ENCODE measurements at regions not wholly inside any gene's neighbourhood (a gene's known extent, or its start where the extent isn't known, plus 50 kb on each side); places are given as distances from the start of the nearest gene placed in this dataset.

GRCh38 chr3:40723083-40723660, 198.4 kb downstream of the ZNF621 start:
- TF ChIP-seq CTCF (IDR thresholded peaks at IDR 0.05; ENCODE audit: insufficient read depth, low read length) = no peak
- no peak for TF ChIP-seq POLR2AphosphoS5 (IDR thresholded peaks at IDR 0.05; ENCODE audit: low read depth)
